ENCODE measurements at regions not wholly inside any gene's neighbourhood (a gene's known extent, or its start where the extent isn't known, plus 50 kb on each side); places are given as distances from the start of the nearest gene placed in this dataset.
"Not testable (repeated sequence)": the region's sequence is repeated elsewhere in the genome, so short reads cannot be mapped to it uniquely, and the experiment has no call there.

GRCh38 chr5:51165621-51166020 is 217.6 kb upstream of the ISL1 start:
- TF ChIP-seq ESRRG (CRISPR knock-in tag; IDR thresholded peaks at IDR 0.05); PPARA (CRISPR knock-in tag; IDR thresholded peaks at IDR 0.05; ENCODE audit: borderline replicate concordance); ZNF565 (CRISPR knock-in tag; conservative IDR thresholded peaks at IDR 0.05; ENCODE audit: low read depth); ISL1 (CRISPR knock-in tag; IDR thresholded peaks at IDR 0.05); PATZ1 (CRISPR knock-in tag; IDR thresholded peaks at IDR 0.05; ENCODE audit: borderline replicate concordance); TCF4 (CRISPR knock-in tag; IDR thresholded peaks at IDR 0.05; ENCODE audit: borderline replicate concordance); CREB5 (CRISPR knock-in tag; IDR thresholded peaks at IDR 0.05; ENCODE audit: low read depth); CSRNP3 (CRISPR knock-in tag; IDR thresholded peaks at IDR 0.05): not testable (repeated sequence)

Measured in SK-N-SH treated with all-trans-retinoic acid at 6 μM for 48 hours (cell line).